GM18519 (cell line): ENCODE measurements at regions not wholly inside any gene's neighbourhood (a gene's known extent, or its start where the extent isn't known, plus 50 kb on each side); places are given as distances from the start of the nearest gene placed in this dataset.
"Not testable (repeated sequence)": the region's sequence is repeated elsewhere in the genome, so short reads cannot be mapped to it uniquely, and the experiment has no call there.

ENCODE experiments used
- ATAC-seq: cut with Tn5 transposase; IDR thresholded peaks from one replicate; pipeline ENCODE4 v1.9.1; 2021; ENCODE audit warnings: mild to moderate bottlenecking, moderate library complexity; ENCODE audit not compliant: unreplicated experiment, low FRiP score

DNA sequence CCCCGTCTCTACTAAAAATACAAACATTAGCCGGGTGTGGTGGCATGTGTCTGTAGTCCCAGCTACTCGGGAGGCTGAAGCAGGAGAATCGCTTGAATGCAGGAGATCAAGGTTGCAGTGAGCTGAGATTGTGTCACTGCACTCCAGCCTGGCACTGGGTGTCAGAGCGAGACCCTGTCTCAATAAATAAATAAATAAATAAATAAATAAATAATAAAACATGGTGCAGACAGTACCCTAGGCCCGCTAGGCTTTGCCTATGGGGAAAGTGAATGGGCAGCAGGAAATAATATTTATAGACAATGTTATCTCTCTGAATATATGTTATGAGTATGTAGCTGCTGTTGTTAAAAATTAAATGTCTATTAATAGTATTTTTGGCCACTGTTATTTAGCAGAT is 130.4 kb downstream of the LARP7 start:
- no peak for ATAC-seq

DNA sequence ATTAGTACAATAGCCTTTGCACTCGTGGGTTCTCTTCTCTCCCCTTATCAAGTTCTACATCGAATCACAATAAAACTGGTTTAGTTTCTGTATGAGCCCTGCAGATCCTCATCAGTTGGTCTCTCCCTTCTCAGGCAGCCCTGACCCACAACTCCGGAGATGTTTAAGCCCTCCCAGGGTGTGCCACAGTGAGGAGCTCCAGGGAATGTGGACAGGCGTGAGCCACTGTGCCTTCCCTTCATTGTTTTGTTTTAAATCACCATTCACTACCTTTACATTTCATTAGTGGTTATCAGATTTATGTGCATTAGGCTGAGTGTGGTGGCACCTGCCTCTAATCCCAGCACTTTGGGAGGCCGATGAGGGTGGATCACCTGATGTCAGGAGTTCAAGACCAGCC is 133.2 kb downstream of the LARP7 start:
- no peak for ATAC-seq

DNA sequence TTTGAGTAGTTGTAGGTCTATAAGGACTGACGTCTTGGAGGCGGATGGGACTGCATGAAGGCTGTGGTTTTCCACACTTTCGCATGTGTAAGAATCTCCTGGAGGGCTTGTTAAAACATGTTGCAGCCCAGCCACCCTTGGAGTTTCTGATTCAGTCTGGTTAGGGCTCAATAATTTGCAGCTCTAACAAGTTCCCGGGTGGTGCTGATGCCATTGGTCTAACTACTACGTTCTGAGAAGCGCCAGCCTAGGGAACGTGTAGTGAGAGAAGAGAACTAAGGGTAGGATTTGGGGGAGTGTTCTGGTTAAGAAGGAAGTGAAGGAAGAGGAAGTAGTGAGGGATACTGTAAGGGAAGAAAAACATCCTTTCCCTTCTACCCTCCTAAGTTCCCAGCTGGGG is 138.9 kb downstream of the LARP7 start:
- ATAC-seq, result no peak

DNA sequence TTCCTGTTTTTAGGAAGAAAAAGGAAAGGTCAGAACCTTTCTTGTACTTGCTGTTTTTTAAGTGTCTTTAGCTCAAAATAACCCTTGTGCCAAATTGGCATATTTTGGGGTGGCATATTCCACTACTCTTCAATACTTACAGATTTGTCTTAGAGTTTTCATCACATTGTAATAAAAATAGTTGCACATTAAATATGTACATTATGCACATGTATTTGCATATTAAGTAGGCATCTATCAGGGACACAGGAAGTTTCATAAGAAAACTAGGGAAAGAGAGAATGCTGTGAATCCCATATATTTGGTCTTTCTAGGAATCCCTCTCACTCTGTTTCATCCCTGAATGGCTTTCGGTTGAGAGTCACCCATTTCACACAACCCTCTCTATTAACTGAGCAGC is 139.6 kb downstream of the LARP7 start:
- no peak for ATAC-seq

DNA sequence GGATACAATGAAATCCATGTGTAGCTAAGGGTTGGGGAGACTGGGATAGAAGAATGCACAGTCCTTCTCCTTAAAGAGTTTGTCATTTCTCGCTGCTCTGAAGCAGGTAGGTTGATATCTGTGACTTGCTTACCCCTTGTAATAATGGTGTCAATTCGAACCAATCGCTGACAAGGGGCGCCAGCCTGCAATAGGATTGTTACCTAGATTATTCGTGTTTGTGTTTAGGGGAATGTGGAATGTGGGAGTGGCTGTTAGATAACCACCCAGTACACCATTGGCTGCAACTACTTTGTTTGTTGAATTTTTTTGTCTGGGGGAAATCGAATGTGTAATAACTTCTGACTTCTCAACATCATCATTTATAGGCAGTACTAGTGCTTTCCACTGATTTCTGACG is 141.6 kb downstream of the LARP7 start:
- no peak for ATAC-seq

DNA sequence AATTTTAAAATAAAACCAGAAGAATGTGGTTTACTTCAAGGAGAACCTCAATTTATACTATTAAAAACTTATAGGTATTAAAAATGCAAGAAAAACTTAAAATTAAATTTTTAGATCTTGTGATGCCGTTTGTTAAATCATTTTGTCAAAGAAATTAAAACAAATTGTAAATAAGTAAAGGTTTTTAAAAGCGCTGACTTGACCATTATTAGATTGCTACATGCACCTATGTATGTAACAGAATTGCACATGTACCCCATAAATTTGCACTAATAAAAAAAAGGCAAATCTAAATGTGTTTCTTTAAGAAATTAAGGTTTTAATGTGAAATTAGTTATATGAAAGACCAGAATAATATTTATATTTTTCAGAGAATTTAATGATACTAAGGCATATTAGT is 156.1 kb downstream of the LARP7 start:
- no peak for ATAC-seq

DNA sequence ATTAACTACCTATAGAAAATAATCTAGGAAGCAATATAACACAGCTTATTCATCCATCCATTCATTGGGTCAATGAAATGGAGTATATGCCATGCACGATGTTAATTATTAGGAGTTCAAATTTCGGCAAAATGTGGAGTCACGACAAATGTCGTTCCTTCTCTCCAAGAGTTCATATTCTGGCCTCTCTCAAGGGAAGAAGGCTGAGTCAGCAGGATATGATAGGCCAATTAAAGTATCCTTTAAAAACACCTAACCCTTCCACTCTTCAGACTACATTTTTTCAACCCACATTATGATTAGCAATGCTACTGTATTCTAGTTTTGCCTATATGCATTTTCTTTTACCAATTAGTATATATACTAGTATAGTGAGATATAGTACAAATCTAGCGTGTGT is 163.1 kb downstream of the LARP7 start:
- ATAC-seq, result no peak

DNA sequence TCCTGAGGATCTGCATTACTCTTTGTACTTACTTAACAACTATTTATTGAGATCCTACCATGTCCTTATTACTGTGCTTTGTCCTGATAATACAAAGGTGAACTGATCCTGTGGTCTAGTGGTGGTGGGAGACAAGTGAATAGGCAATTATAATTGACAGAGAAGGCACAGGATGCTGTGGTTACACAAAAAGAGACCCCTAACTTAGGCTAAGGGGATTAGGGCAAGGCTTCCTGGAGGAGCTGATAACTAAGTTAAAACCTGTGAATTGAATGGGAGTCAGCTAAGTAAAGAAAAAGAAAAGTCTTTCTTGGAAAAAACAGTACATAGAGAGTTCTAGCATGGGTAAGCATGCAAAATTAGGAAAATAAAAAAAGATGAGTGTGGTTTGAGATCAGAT is 164.4 kb downstream of the LARP7 start:
- no peak for ATAC-seq

DNA sequence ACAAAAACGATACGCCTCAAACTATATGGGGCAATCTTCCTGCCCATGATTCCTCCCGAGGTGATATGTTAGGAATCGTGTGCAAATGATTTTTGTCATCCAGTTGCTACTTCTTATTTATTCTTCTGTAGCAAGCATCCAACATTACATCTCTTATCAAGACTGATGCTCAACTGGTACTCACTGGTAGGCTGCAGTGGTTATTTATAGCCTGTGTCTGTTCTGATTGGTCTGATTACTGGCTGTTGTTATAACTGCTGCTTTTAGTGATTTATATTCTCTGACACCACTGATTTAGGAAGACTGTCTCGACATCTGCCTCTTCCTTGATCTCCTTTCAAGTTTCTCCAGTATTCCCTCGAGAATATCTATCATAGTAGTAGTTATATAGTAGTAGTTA is 165.8 kb downstream of the LARP7 start:
- no peak for ATAC-seq

DNA sequence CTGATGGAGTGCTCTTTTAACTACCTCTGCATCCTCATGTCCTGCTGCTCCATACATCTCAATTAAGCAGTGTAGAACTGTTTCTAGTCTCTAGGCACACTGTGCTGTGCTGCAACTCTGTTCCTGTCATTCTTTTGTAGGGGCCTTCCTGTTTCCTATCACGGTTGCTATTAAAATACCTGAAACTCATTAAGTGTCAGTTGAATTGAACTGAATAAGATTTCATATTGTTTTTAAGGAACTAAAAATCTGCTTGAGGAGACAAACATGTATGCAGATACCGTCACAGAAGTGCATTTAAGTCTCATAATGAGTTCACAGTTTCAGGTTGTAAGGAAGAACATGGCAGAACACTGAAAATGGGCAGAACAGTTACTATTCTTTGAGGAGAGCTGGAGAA is 170.1 kb downstream of the LARP7 start:
- peak; percentile 94 for ATAC-seq

DNA sequence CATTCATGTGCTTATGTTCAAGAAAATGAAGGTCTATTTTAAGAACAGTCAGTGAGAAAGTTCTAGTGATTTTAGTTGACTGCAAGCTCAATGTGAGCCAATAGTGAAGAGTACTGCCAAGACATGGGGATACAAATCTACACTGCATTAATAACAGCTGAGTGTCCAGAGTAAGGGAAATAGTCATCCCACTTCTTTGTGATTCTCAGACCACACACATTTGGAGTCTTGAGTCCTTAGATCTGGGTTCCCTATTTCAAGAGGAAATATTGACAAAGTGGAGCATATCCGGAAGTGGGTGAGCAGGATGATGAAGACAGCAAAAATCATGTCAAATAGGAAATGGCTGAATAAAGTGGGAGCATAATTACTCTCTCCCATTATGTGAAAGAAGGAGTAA is 171.1 kb downstream of the LARP7 start:
- ATAC-seq, result no peak

DNA sequence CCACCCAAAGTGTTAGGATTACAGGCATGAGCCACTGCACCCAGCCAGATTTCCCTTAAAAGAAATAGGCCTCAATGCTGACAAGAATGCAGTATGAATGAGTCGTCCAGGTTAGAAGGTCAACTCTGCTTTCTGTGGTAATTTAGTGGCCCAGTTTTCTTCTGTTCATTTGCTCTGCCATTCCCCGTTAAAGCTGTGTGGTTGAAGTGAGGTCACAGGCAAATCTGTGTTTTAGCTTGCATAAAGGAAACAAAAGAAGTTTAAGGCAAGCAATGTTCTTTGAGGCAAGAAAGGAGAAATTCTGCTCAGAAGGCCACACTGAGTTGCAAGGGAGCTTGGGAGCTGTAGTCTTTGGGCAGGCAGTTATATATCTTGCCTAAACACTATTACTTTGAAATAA is 176.8 kb downstream of the LARP7 start:
- ATAC-seq, result peak; percentile 36

DNA sequence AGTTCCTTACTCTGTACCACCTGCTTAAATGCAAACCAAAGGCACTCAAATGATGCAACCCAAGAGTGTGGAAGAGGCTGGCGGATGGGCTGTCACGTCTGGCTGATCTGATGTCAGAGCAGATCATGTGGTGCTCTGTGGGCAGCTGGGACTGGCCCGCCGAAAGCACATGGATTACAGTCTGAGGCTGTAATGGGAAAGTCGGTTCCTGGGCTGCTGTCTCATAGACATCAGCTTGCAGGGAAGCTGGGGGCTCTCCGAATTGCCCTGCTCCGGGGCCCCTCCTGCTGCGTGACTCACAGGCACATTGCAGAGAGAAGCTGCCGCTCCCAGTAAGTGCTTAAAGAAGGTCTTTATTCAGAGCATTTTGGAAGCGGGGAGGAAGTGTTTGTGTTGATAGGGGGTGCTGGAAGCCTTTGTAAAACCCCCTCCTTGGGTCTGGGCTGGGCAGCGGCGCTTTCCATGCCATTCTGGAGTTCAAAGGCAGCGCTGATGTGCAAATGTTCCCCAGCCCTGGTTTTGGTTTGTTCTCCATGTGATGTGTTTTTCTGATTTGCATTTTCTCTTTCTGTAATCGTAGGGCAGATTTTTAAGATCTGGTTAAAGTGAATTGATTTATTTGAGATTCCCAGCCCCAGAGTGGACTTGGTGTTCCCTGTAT is 181.1 kb downstream of the LARP7 start:
- peak; percentile 92 for ATAC-seq

DNA sequence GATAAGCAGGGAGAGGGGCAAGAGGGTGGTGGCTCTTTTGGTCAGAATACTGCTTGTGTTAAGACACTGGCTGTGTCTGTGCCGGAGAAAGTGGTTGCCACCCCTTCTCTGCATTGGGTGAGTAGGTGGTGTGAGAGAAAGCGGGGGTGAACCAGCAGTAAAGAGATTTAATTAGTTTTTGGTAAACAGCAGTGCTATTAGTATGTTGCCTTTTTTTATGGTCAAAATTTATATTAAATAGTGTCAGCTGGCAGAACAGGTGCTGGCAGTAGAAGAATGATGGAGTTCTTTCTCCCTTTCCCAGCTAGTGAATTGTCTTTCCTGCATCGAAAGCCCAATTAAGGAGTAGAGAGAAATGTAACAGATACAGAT is 181.6 kb downstream of the LARP7 start:
- ATAC-seq, result no peak

DNA sequence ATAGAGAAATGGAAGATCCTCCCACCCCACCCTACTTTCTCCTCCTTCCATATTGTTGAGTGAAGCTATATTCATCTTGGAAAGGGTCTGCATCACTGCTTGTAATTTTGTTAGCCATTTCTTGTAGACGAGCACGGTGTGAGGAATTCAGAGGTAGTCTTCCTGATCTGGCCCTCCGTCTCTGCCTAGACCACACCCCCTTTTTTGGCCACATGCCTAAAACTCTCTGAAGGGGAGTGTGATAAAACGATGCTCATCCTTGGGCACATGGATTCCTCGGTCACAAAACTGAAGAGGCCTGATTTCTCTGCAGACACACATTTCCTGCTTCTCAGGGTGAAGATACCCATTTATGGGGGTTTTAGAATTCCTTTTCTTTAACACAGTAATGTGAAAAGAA is 182.8 kb downstream of the LARP7 start:
- no peak for ATAC-seq

DNA sequence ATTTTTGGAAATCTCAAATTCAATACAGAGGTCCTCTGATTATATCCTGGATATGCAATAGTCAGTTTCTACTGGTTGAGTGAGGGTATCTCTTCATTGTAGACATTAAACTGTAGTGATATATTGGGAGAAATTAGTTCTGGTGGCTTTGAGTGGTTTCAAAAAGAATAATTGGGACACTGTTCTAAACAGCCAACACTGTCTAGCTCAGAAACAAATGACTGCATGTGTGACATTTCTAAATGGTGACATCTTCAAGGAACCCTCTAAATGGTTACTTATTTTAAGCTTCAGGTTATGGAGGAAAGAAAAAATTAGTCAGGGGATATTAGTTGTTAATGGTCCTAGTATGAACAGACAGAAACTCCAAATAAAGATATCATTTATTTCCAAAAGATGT is 186.2 kb downstream of the LARP7 start:
- no peak for ATAC-seq

DNA sequence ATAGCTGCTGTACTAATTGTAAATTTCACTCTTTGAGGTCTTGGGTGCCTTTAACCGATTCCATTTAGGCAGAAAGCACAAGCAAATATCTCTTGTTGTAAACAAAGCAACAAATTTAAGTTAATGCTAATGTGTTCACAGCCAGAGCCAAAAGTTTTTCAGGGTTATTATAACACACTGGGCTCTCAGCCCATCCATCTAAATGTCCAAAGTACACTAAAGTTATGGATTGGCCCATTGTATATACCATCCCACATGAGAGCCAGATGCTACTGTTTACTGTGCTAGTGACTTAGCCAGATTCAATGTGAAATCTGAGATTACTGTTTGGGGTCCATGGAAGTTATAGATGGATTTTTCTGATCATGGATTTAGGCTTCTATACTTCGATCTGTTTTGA is 186.7 kb downstream of the LARP7 start:
- no peak for ATAC-seq

DNA sequence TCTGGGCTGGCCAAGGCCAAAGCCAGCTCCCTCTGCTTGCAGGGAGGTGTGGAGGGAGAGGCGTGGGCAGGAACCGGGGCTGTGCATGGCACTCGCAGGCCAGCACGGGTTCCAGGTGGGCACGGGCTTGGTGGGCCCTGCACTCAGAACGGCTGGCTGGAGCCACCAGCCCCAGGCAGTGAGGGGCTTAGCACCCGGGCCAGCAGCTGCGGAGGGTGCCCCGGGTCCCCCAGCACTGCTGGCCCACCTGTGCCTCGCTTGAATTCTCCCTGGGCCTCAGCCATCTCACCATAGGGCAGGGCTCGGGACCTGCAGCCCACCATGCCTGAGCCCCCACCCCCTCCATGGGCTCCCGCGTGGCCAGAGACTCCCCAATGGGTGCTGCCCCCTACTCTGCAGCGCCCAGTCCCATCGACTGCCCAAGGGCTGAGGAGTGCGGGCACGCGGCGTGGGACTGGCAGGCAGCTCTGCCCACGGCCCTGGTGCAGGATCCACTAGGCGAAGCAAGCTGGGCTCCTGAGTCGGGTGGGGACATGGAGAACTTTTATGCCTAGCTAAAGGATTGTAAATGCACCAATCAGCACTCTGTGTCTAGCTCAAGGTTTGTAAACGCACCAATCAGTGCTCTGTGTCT is 193.9 kb downstream of the LARP7 start:
- ATAC-seq, result no peak

DNA sequence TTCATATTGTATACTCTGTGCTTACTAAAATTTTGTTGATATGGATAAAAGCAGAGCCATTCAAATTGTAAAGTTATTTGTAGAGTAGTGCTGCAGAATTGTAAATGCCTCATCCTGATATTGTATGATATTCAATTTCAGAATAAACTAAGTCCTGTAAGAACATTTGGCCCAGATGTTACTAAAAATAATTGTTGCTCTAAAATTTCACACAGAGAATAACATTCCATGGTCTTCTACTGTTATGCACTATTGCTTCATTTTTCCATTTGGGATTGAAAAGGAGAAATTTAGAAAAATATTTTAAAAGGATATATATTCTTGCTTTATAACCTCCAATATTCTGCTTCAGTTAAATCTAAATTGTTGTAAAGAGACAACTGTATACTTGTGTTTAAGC is 195.6 kb downstream of the LARP7 start:
- ATAC-seq, result no peak

DNA sequence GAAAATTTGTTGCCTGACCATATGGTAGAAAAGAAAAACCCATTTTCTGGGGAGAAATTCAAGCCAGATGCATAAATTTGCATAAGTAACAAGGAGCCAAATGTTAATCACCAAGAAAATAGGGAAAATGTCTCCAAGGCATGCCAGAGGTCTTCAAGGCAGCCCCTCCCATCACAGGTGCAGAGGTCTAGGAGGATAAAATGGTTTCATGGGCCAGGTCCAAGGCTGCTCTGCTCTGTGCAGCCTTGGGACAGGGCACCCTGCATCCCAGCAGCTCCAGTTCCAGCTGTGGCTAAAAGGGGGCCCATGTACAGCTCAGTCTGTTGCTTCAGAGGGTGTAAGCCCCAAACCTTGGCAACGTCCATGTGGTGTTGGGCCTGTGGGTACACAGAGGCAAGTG is 200.0 kb downstream of the LARP7 start:
- no peak for ATAC-seq

DNA sequence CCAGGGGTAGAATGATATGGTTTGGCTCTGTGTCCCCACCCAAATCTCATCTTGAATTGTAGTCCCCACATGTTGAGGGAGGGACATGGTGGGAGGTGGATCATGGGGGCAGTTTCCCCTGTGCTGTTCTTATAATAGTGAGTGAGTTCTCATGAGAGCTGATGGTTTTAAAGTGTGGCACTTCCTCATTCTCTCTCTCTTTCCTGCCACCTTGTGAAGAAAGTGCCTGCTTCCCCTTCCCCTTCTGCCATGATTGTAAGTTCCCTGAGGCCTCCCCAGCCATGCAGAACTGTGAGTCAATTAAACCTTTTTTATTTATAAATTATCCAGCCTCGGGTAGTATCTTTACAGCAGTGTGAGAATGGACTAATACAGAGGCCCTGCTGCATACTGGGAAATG is 201.1 kb downstream of the LARP7 start:
- not testable (repeated sequence) for ATAC-seq

DNA sequence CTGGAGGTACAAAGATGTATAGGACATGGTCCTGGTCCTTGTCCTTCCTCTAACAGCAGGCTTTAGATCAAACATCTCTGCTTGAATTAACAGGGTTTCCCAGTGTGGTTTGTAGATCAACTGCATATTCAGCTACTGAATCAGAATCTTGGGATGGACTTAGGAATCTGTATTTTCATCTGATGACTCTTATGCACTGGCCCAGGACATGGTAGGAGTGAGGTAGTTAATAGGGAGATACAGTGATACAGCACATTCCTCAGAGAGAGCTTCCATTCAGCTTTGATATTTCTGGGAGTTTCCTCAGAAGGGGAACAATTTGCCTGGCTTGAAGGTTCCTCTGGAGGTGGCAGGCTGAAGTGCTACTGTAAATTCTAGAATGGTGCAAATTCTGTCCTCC is 203.1 kb downstream of the LARP7 start:
- ATAC-seq, result no peak

DNA sequence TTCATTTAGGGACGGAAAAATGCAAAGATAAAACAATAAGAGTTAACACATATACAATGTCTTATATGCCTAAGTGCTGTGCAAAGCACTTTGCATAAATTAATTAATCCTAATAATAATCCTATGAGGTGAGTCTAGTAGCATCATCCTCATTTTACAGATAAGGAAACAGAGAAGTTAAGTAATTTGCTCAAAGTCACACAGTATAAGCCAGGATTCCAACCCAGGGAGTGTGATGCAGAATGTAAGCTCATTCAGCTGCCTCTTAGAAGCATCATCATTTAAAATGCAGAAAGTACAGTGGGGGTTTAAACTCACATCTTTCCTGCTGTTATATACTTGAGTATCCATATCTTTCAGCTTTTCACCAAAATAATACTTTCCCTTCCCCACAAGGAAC is 203.7 kb downstream of the LARP7 start:
- no peak for ATAC-seq
